ENCODE measurements at regions not wholly inside any gene's neighbourhood (a gene's known extent, or its start where the extent isn't known, plus 50 kb on each side); places are given as distances from the start of the nearest gene placed in this dataset.

DNA sequence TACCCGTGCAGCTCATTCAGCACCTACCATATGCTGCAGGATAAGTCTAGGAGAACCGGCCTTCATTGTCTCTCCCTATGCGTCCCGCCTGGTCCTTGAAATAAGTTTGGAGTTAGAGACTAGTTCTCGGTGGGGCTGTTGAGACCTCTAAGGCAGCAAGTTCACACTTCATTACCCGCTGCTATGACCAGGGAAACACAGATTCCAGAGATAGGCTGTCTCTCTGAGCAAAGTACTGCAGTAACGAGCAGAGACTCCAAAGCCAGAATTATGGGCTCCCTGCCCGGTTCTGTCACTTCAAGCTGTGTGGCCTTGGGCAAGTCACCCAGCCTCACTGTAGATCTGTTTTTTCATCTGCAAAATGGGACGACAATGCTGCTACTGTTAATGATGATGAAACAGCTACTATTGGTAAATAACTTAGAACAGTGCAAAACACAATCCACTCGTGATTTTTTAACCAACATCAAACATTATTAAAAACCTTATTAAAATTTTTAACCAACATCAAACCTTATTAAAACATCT lies 184.1 kb downstream of the USP12 start:
- no peak for DNase-seq (ENCODE audit: low read depth)
- Histone ChIP-seq H3K27me3 (ENCODE audit: control insufficient read depth, insufficient read depth, low read length) (peaks cover 11% of the 10 kb centered on the region), H3K36me3 (ENCODE audit: control insufficient read depth, insufficient read depth, low read length) (no peaks in the 10 kb centered on the region), H3K4me3 (ENCODE audit: low read depth, low read length) (no peak overlapping the region)
- TF ChIP-seq, protein P1, sequence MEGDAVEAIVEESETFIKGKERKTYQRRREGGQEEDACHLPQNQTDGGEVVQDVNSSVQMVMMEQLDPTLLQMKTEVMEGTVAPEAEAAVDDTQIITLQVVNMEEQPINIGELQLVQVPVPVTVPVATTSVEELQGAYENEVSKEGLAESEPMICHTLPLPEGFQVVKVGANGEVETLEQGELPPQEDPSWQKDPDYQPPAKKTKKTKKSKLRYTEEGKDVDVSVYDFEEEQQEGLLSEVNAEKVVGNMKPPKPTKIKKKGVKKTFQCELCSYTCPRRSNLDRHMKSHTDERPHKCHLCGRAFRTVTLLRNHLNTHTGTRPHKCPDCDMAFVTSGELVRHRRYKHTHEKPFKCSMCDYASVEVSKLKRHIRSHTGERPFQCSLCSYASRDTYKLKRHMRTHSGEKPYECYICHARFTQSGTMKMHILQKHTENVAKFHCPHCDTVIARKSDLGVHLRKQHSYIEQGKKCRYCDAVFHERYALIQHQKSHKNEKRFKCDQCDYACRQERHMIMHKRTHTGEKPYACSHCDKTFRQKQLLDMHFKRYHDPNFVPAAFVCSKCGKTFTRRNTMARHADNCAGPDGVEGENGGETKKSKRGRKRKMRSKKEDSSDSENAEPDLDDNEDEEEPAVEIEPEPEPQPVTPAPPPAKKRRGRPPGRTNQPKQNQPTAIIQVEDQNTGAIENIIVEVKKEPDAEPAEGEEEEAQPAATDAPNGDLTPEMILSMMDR (IDR thresholded peaks at IDR 0.05; ENCODE audit: insufficient read depth, low read length, poor library complexity, severe bottlenecking): no peak

GRCh38 chr13:26985285-26985878 lies 186.2 kb downstream of the USP12 start:
- no peak overlapping the region for H3K4me3 ChIP-seq (ENCODE audit: low read depth, low read length)
- no peaks in the 10 kb centered on the region for H3K36me3 ChIP-seq (ENCODE audit: control insufficient read depth, insufficient read depth, low read length)
- TF ChIP-seq, protein P1 (IDR thresholded peaks at IDR 0.05; ENCODE audit: insufficient read depth, low read length, poor library complexity, severe bottlenecking): peak; percentile 53
- peaks cover 11% of the 10 kb centered on the region for H3K27me3 ChIP-seq (ENCODE audit: control insufficient read depth, insufficient read depth, low read length)
- DNase-seq (ENCODE audit: low read depth): no peak

DNA sequence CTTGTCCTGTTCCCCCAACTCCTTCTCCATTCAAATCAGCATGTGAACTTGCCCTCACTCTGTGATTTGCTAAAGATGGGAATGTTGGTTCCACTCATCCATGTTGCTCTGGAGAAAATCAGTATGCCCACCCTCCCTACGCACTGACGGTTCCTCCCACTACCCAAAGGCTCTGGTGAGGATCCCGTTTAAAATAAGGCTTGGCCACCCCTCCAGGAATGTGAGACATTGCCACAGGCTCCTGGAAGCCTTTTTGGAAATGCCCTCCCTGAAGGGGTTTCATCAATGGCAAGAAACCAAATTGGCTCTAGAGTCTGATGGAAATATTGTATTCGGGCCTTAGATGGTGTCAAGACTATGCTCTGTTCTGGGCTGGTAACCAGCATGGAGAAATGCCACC lies 187.3 kb downstream of the USP12 start:
- Histone ChIP-seq H3K4me3 (ENCODE audit: low read depth, low read length) (no peak overlapping the region), H3K36me3 (ENCODE audit: control insufficient read depth, insufficient read depth, low read length) (no peaks in the 10 kb centered on the region), H3K27me3 (ENCODE audit: control insufficient read depth, insufficient read depth, low read length) (peaks cover 5% of the 10 kb centered on the region)
- DNase-seq (ENCODE audit: low read depth): no peak
- TF ChIP-seq, protein P1 (IDR thresholded peaks at IDR 0.05; ENCODE audit: insufficient read depth, low read length, poor library complexity, severe bottlenecking): no peak

DNA sequence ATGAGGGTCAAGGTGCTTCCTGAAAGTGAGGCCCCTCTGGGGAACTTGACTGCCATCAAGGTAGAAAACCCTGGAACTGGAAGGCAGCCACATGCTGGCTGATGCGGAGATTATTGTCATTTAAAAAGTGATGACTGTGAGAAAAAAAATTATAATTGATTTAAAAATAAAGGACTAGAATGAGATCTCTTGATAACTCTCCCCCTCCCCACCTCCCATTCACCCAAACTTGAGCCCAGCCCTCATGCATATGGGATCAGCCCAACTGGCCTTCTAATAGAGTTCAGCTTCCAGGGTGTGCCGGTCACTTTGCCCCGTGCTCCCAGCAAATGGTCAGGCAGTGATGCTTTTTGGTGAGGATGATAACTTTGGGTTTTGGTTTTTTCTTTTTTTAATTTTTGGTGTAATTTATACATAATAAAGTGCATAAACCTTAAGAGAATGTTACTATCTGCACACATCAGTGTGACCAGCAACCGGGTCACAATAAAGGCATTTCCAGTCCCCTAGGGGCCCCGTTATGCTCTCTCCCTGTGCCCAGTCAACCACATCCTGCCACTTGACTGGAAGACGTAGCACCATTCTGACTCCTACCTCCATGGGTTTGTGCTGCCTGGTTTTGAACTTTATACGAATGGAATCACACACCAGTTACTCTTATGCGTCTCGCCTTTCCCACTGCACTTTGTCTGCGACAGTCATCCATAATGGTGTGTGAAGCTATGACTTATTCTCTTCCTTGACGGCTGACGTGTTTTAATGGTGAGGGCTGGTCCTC lies 187.9 kb downstream of the USP12 start:
- H3K4me3 ChIP-seq (ENCODE audit: low read depth, low read length): no peak overlapping the region
- TF ChIP-seq, protein P1 (IDR thresholded peaks at IDR 0.05; ENCODE audit: insufficient read depth, low read length, poor library complexity, severe bottlenecking): no peak
- DNase-seq (ENCODE audit: low read depth): no peak

DNA sequence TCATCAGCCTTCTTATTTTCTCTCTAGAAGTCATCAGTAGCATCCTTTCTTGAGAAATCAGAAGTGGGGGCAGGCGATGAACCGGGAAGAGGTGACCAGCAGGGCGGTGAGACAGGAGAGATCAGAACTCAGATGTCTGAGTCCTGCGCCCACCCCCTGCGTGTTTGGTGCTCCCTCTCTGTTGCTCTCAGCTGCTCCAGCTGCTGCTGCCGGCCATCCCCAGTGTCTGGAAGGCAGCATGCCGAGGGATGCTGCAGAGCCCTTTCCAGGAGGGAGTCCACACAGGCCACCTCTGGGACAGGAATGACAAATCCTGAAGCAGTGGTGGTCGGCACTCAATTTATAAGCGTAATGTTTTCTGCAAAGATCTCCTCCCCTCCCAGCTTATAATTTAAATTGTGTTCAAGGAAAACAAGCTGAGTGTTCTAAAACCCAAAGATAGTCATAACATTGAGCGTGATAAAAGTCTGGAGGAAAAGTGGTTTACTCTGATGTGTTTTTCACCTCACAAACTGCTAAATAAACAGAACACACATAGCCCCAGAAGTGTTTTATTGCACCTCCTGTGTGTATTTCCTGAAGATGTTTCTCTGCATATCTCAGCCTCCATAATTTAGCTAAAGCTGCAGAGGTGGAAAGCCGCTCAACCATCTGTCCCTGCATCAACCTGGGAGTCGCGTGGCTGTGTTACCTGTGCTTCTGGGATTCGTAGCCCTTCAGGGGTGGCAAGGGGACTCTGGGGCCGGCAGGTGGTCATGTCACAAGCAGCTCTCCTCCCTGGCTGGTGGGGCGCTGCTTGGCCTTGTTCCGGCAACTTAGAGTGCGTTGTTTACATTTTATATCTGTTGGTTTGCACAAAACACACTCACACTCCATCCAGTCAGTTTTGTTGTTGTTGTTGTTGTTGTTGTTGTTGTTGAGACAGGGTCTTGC lies 191.2 kb downstream of the USP12 start:
- Histone ChIP-seq H3K27me3 (ENCODE audit: control insufficient read depth, insufficient read depth, low read length) (no peaks in the 10 kb centered on the region), H3K36me3 (ENCODE audit: control insufficient read depth, insufficient read depth, low read length) (no peaks in the 10 kb centered on the region), H3K4me3 (ENCODE audit: low read depth, low read length) (no peak overlapping the region)
- no peak for DNase-seq (ENCODE audit: low read depth)
- TF ChIP-seq, protein P1 (IDR thresholded peaks at IDR 0.05; ENCODE audit: insufficient read depth, low read length, poor library complexity, severe bottlenecking): no peak

More for the DNA sequence above, 187.9 kb downstream of the USP12 start:
- Histone ChIP-seq H3K36me3 (ENCODE audit: control insufficient read depth, insufficient read depth, low read length) (no peaks in the 10 kb centered on the region), H3K27me3 (ENCODE audit: control insufficient read depth, insufficient read depth, low read length) (peaks cover 3% of the 10 kb centered on the region)
